GM12878 (cell line): ENCODE measurements at regions not wholly inside any gene's neighbourhood (a gene's known extent, or its start where the extent isn't known, plus 50 kb on each side); places are given as distances from the start of the nearest gene placed in this dataset.

Experiments used
- ATAC-seq: fragments of 200-7000 bp; cut with Tn5 transposase; 3 replicates; pipeline ENCODE4 v1.9.1; 2020; ENCODE audit warnings: mild to moderate bottlenecking, moderate library complexity
- BruUV-seq: library from RNA; stranded (reverse); fragments of 400-500 nt; replicated peaks from 2 replicates; lab custom pipeline; 2021; lab: Mats Ljungman, UMichigan
- CTCF ChIA-PET: fragments of 300-600 bp; sonication (Branson Sonifier 250); formaldehyde crosslinking; extraction: SDS; loops from one replicate; lab custom pipeline; 2021; ENCODE audit warnings: inconsistent platforms; lab: Yijun Ruan, JAX
- POLR2A ChIA-PET: fragments of 350-600 bp; formaldehyde crosslinking; extraction: SDS; loops from one replicate; lab custom pipeline; 2021; ENCODE audit warnings: inconsistent platforms; lab: Charles Lee
- RAD21 ChIA-PET: fragments of 300-600 bp; sonication (Branson Sonifier 250); formaldehyde crosslinking; loops from one replicate; lab custom pipeline; 2023; ENCODE audit warnings: antibody characterized with exemption; ENCODE audit not compliant: unreplicated experiment; lab: Charles Lee
- SMC1A ChIA-PET: fragments of 300-600 bp; sonication (Branson Sonifier 250); formaldehyde crosslinking; loops from one replicate; lab custom pipeline; 2023; ENCODE audit not compliant: unreplicated experiment, uncharacterized antibody; lab: Charles Lee
- DNase-seq: peaks from one replicate; pipeline ENCODE4 v3.0.0-alpha.2; 2011; ENCODE audit warnings: low read depth, low spot score
- FAIRE-seq: peaks from 3 replicates; lab custom pipeline; 2011; peaks lifted over from hg19 to GRCh38; lab: Jason Lieb, UNC
- H2AFZ ChIP-seq: 2 replicates; pipeline ENCODE4 v1.6.0; 2011; ENCODE audit warnings: low read depth, low read length, control low read depth; ENCODE audit not compliant: control insufficient read depth
- H3K27ac ChIP-seq: 2 replicates; pipeline ENCODE4 v1.5.1; 2011; ENCODE audit warnings: control low read depth; ENCODE audit not compliant: control insufficient read depth, insufficient read depth
- H3K27me3 ChIP-seq, 2 experiments: replicated peaks in 1 of 2; 2 replicates each; pipeline versions ENCODE4 v1.6.0 to v1.6.1; 2011; ENCODE audit warnings: low read length in 1 of 2; ENCODE audit not compliant: control insufficient read depth in 2 of 2, insufficient read depth in 2 of 2
- H3K36me3 ChIP-seq, 2 experiments: 2 replicates each; pipeline ENCODE4 v1.5.1; 2011; ENCODE audit warnings: low read length in 1 of 2; ENCODE audit not compliant: control insufficient read depth in 2 of 2, insufficient read depth in 2 of 2
- H3K4me1 ChIP-seq: 2 replicates; pipeline ENCODE4 v1.6.1; 2011; ENCODE audit warnings: mild to moderate bottlenecking, low read length, moderate library complexity, mixed read lengths; ENCODE audit not compliant: control insufficient read depth, insufficient read depth
- H3K4me2 ChIP-seq: 2 replicates; pipeline ENCODE4 v1.6.0; 2011; ENCODE audit warnings: control low read depth; ENCODE audit not compliant: control insufficient read depth, insufficient read depth
- H3K4me3 ChIP-seq: fragments of 200-600 bp; sonication (generic); 2 replicates; pipeline ENCODE4 v1.5.1; 2016
- H3K79me2 ChIP-seq: 2 replicates; pipeline ENCODE4 v1.6.0; 2011; ENCODE audit warnings: low read length; ENCODE audit not compliant: control insufficient read depth, insufficient read depth
- H3K9ac ChIP-seq: 2 replicates; pipeline ENCODE4 v1.8.0; 2011; ENCODE audit warnings: low read length, control low read depth, mixed read lengths; ENCODE audit not compliant: control insufficient read depth, insufficient read depth
- H3K9me3 ChIP-seq: replicated peaks from 3 replicates; pipeline ENCODE4 v1.5.1; 2011; ENCODE audit warnings: mild to moderate bottlenecking, low read length; ENCODE audit not compliant: control insufficient read depth, insufficient read depth
- H4K20me1 ChIP-seq: 2 replicates; pipeline ENCODE4 v1.6.0; 2011; ENCODE audit not compliant: control insufficient read depth, insufficient read depth
- BMI1 ChIP-seq: fragments of 450-650 bp; IDR thresholded peaks from 2 replicates; pipeline ENCODE4 v1.6.1; 2016; ENCODE audit warnings: mild to moderate bottlenecking, moderate library complexity, borderline replicate concordance
- CEBPB ChIP-seq, 2 experiments: fragments of 150-350 bp in 1 of 2; IDR thresholded peaks; 2 replicates each; pipeline ENCODE4 v1.6.1; 2012 to 2014; ENCODE audit warnings: low read depth in 2 of 2, low read length in 2 of 2, borderline replicate concordance in 1 of 2, inconsistent platforms in 1 of 2
- HDAC2 ChIP-seq: fragments of 200-600 bp; sonication (generic); IDR thresholded peaks from 2 replicates; pipeline ENCODE4 v1.6.1; 2017
- MEF2B ChIP-seq: fragments of 450-650 bp; IDR thresholded peaks from 2 replicates; pipeline ENCODE4 v1.6.1; 2018; ENCODE audit warnings: mild to moderate bottlenecking, moderate library complexity; ENCODE audit not compliant: partially characterized antibody, poor library complexity, severe bottlenecking
- NFYA ChIP-seq: IDR thresholded peaks from 2 replicates; pipeline ENCODE4 v1.6.1; 2011; ENCODE audit warnings: low read depth, mild to moderate bottlenecking, low read length, improper control_type of control experiment, borderline replicate concordance
- NR2C2 ChIP-seq: IDR thresholded peaks from 2 replicates; pipeline ENCODE4 v1.6.1; 2011; ENCODE audit warnings: borderline replicate concordance, low read depth; ENCODE audit not compliant: control insufficient read depth, insufficient read length
- PAX8 ChIP-seq: fragments of 450-650 bp; IDR thresholded peaks from 2 replicates; pipeline ENCODE4 v1.6.1; 2017; ENCODE audit warnings: mild to moderate bottlenecking, moderate library complexity
- POLR2AphosphoS5 ChIP-seq: IDR thresholded peaks from 2 replicates; pipeline ENCODE4 v1.6.1; 2011; ENCODE audit warnings: mild to moderate bottlenecking, low read length, inconsistent platforms
- SRF ChIP-seq, 2 experiments: IDR thresholded peaks; 2 replicates each; pipeline ENCODE4 v1.6.1; 2011; ENCODE audit warnings: low read depth in 2 of 2, low read length in 2 of 2, mild to moderate bottlenecking in 1 of 2, moderate library complexity in 1 of 2
- TBL1XR1 ChIP-seq: IDR thresholded peaks from 2 replicates; pipeline ENCODE4 v1.6.1; 2012; ENCODE audit warnings: low read depth, low read length, improper control_type of control experiment
- ZBTB4 ChIP-seq: fragments of 450-650 bp; formaldehyde crosslinking; IDR thresholded peaks from 2 replicates; pipeline ENCODE4 v1.4.0; 2022; ENCODE audit warnings: mild to moderate bottlenecking, moderate library complexity
- WGBS: methylation state at CpG from one replicate; pipeline ENCODE4 v1.1.6; 2016; ENCODE audit warnings: low lambda C conversion rate; ENCODE audit not compliant: insufficient replicate concordance, insufficient coverage; ENCODE audit errors: missing lambda C conversion rate; 5-methylcytosine and 5-hydroxymethylcytosine counted together
- in situ Hi-C: fragments of 300-500 bp; cut with MboI; formaldehyde crosslinking; loops from 9 replicates; pipeline ENCODE4 v1.14.3; 2018; ENCODE audit warnings: mixed read lengths
- intact Hi-C: fragments of 100-400 bp; cut with micrococcal nuclease; formaldehyde crosslinking; loops from one replicate; pipeline ENCODE4 v1.14.2; 2022; ENCODE audit not compliant: unreplicated experiment
- TF ChIP-seq, protein P1 (sequence below): IDR thresholded peaks from 2 replicates; pipeline ENCODE4 v1.6.1; 2011; ENCODE audit warnings: low read depth, low read length, improper control_type of control experiment, borderline replicate concordance
- TF ChIP-seq, protein P2 (sequence below): IDR thresholded peaks from 2 replicates; pipeline ENCODE4 v1.6.1; 2011; ENCODE audit warnings: borderline replicate concordance, low read depth, mild to moderate bottlenecking, moderate library complexity, low read length; ENCODE audit not compliant: insufficient read depth, poor library complexity, severe bottlenecking
- TF ChIP-seq, protein P3 (sequence below): IDR thresholded peaks from 2 replicates; pipeline ENCODE4 v1.6.1; 2012; ENCODE audit warnings: low read depth, low read length, improper control_type of control experiment
- TF ChIP-seq, protein P4 (sequence below): fragments of 150-350 bp; IDR thresholded peaks from 2 replicates; pipeline ENCODE4 v1.6.1; 2014; ENCODE audit warnings: mild to moderate bottlenecking, low read depth, low read length

DNA sequence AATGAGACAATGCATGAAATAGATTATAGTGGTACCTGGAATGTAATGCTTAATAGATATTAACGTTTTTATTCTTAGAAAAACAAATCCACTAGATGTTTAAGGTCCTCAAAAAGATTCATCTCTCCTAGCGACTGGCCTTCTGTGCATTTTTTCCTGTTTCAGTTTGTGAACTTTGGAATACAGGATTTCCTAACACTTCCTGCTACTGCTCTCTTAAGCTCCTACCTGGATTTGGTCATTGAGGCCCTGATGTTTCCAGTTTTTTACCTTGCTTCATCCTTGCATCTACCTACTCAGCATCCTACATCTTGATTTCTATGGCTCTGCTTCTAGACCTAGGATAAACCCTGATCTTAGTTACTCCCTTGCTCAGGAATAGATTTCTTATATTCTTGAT lies 188.4 kb downstream of the ABCC12 start (continued):
- no peak for TF ChIP-seq ZBTB4 (CRISPR knock-in tag)
- no peak for TF ChIP-seq NFYA

DNA sequence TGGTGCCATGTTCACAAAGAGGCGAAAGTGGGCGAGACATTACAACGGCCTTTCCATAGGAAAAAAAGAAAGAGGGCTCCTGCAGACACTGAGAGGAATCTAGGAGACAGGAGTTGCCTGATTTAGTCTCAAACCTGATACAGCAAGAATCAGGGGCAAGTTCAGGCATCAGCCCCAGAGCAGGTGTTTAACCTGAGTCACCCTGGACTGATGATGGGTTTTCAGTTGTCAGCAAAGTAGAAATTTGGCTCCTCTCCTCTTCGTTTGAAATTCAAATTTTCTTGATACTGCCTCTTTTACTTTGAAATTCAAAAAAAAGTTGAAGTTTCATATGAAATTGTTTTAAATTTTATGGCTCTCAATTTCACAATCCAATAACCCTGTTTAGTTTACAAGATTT lies 189.5 kb downstream of the ABCC12 start:
- Histone ChIP-seq H3K27me3 (no peaks in the 10 kb centered on the region), H3K4me1 (no peaks in the 10 kb centered on the region), H3K27ac (no peak overlapping the region), H4K20me1 (no peaks in the 10 kb centered on the region), H2AFZ (no peak overlapping the region), H3K9me3 (no peaks in the 10 kb centered on the region), H3K79me2 (no peaks in the 10 kb centered on the region), H3K9ac (no peak overlapping the region), H3K4me3 (no peak overlapping the region), H3K36me3 (no peaks in the 10 kb centered on the region), H3K4me2 (no peak overlapping the region)
- DNase-seq (no peak), ATAC-seq (no peak), FAIRE-seq (no peak)
- ChIA-PET POLR2A (no interaction called here), SMC1A (interaction anchor here (1.0 kb wide), 1 partner anchor 142 kb away, joined by 3 read pairs; no protein-coding TSS in a partner anchor), CTCF (no interaction called here), RAD21 (no interaction called here)
- intact Hi-C loops (no loop called here), in situ Hi-C loops (no loop called here)
- BruUV-seq, result no TSS peak
- TF ChIP-seq, protein P1, sequence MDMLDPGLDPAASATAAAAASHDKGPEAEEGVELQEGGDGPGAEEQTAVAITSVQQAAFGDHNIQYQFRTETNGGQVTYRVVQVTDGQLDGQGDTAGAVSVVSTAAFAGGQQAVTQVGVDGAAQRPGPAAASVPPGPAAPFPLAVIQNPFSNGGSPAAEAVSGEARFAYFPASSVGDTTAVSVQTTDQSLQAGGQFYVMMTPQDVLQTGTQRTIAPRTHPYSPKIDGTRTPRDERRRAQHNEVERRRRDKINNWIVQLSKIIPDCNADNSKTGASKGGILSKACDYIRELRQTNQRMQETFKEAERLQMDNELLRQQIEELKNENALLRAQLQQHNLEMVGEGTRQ, result no peak
- TF ChIP-seq PAX8 (no peak), NR2C2 (no peak), BMI1 (no peak), MEF2B (no peak), SRF (IDR thresholded peaks at IDR 0.05; ENCODE audit: low read depth in 2 of 2, low read length in 2 of 2) (no peak), CEBPB (IDR thresholded peaks at IDR 0.05; ENCODE audit: borderline replicate concordance in 1 of 2, low read depth in 2 of 2, low read length in 2 of 2) (no peak), HDAC2 (no peak), TBL1XR1 (no peak), POLR2AphosphoS5 (no peak)
- TF ChIP-seq, protein P2, sequence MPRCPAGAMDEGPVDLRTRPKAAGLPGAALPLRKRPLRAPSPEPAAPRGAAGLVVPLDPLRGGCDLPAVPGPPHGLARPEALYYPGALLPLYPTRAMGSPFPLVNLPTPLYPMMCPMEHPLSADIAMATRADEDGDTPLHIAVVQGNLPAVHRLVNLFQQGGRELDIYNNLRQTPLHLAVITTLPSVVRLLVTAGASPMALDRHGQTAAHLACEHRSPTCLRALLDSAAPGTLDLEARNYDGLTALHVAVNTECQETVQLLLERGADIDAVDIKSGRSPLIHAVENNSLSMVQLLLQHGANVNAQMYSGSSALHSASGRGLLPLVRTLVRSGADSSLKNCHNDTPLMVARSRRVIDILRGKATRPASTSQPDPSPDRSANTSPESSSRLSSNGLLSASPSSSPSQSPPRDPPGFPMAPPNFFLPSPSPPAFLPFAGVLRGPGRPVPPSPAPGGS, result no peak
- TF ChIP-seq, protein P3, sequence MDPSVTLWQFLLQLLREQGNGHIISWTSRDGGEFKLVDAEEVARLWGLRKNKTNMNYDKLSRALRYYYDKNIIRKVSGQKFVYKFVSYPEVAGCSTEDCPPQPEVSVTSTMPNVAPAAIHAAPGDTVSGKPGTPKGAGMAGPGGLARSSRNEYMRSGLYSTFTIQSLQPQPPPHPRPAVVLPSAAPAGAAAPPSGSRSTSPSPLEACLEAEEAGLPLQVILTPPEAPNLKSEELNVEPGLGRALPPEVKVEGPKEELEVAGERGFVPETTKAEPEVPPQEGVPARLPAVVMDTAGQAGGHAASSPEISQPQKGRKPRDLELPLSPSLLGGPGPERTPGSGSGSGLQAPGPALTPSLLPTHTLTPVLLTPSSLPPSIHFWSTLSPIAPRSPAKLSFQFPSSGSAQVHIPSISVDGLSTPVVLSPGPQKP, result no peak
- TF ChIP-seq, protein P4, sequence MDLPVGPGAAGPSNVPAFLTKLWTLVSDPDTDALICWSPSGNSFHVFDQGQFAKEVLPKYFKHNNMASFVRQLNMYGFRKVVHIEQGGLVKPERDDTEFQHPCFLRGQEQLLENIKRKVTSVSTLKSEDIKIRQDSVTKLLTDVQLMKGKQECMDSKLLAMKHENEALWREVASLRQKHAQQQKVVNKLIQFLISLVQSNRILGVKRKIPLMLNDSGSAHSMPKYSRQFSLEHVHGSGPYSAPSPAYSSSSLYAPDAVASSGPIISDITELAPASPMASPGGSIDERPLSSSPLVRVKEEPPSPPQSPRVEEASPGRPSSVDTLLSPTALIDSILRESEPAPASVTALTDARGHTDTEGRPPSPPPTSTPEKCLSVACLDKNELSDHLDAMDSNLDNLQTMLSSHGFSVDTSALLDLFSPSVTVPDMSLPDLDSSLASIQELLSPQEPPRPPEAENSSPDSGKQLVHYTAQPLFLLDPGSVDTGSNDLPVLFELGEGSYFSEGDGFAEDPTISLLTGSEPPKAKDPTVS, result no peak
- 33% methylated on average over 4 of the region's 4 CpGs for WGBS
